KMS-11 (cell line): ENCODE measurements at regions not wholly inside any gene's neighbourhood (a gene's known extent, or its start where the extent isn't known, plus 50 kb on each side); places are given as distances from the start of the nearest gene placed in this dataset.

Source experiments
- H2AFZ ChIP-seq: fragments of 200-600 bp; sonication (generic); 2 replicates; pipeline ENCODE4 v1.6.1; 2016; ENCODE audit warnings: antibody characterized with exemption, mixed run types, low read depth
- H3K27ac ChIP-seq: fragments of 200-600 bp; sonication (generic); 2 replicates; pipeline ENCODE4 v1.6.1; 2016; ENCODE audit warnings: mild to moderate bottlenecking, mixed run types
- H3K27me3 ChIP-seq: fragments of 200-600 bp; sonication (generic); 2 replicates; pipeline ENCODE4 v1.6.1; 2017; ENCODE audit warnings: mild to moderate bottlenecking, low read depth, mixed run types, moderate library complexity; ENCODE audit not compliant: insufficient read depth
- H3K36me3 ChIP-seq: fragments of 200-600 bp; sonication (generic); 2 replicates; pipeline ENCODE4 v1.6.1; 2017; ENCODE audit warnings: mild to moderate bottlenecking, mixed run types; ENCODE audit not compliant: insufficient read depth
- H3K4me1 ChIP-seq: fragments of 200-600 bp; sonication (generic); 2 replicates; pipeline ENCODE4 v1.6.1; 2016; ENCODE audit warnings: mild to moderate bottlenecking, low read depth, mixed run types; ENCODE audit not compliant: poor library complexity, severe bottlenecking
- H3K4me2 ChIP-seq: fragments of 200-600 bp; sonication (generic); 2 replicates; pipeline ENCODE4 v1.7.0; 2016; ENCODE audit warnings: mild to moderate bottlenecking, mixed run types
- H3K4me3 ChIP-seq: fragments of 200-600 bp; sonication (generic); IDR thresholded peaks from 2 replicates; pipeline ENCODE4 v1.6.1; 2017; ENCODE audit warnings: low read depth, low read length, mixed read lengths; ENCODE audit not compliant: insufficient read depth
- H3K79me2 ChIP-seq: fragments of 200-600 bp; sonication (generic); 2 replicates; pipeline ENCODE4 v1.6.1; 2016; ENCODE audit warnings: low read depth, mixed run types; ENCODE audit not compliant: insufficient read depth
- H3K9ac ChIP-seq: fragments of 200-600 bp; sonication (generic); 2 replicates; pipeline ENCODE4 v1.6.1; 2016; ENCODE audit warnings: mild to moderate bottlenecking, mixed run types
- H4K20me1 ChIP-seq: fragments of 200-600 bp; sonication (generic); 2 replicates; pipeline ENCODE4 v1.6.1; 2016; ENCODE audit warnings: mild to moderate bottlenecking, mixed run types; ENCODE audit not compliant: insufficient read depth
- CTCF ChIP-seq: fragments of 200-600 bp; sonication (generic); conservative IDR thresholded peaks from 2 replicates; pipeline ENCODE4 v1.6.1; 2017; ENCODE audit warnings: low read depth, mild to moderate bottlenecking, antibody characterized with exemption, low read length, moderate library complexity, mixed read lengths

- Histone ChIP-seq H3K36me3 (no peaks in the 10 kb centered on the region), H3K9ac (no peak overlapping the region), H3K4me1 (peaks cover 5% of the 10 kb centered on the region), H3K27ac (no peak overlapping the region), H3K79me2 (no peaks in the 10 kb centered on the region), H3K4me3 (no peak overlapping the region), H3K27me3 (no peaks in the 10 kb centered on the region), H3K4me2 (no peak overlapping the region), H2AFZ (no peak overlapping the region), H4K20me1 (no peaks in the 10 kb centered on the region)
- TF ChIP-seq CTCF = no peak
These were observed 57.3 kb upstream of the UBL3 start for GRCh38 chr13:29907670-29908069.

GRCh38 chr13:29906432-29907011, 56.1 kb upstream of the UBL3 start:
- H3K4me2 ChIP-seq = no peak overlapping the region
- H4K20me1 ChIP-seq = no peaks in the 10 kb centered on the region
- H3K9ac ChIP-seq = no peak overlapping the region
- H3K27ac ChIP-seq = no peak overlapping the region
- H3K36me3 ChIP-seq = no peaks in the 10 kb centered on the region
- no peak overlapping the region for H3K4me3 ChIP-seq
- no peaks in the 10 kb centered on the region for H3K27me3 ChIP-seq
- TF ChIP-seq CTCF = no peak
- H3K79me2 ChIP-seq = no peaks in the 10 kb centered on the region
- H2AFZ ChIP-seq = no peak overlapping the region
- H3K4me1 ChIP-seq = peaks cover 16% of the 10 kb centered on the region

GRCh38 chr13:29905845-29906244, 55.4 kb upstream of the UBL3 start:
- H3K9ac ChIP-seq = no peak overlapping the region
- H3K27me3 ChIP-seq = no peaks in the 10 kb centered on the region
- H3K79me2 ChIP-seq = no peaks in the 10 kb centered on the region
- H3K4me1 ChIP-seq = peaks cover 19% of the 10 kb centered on the region
- no peaks in the 10 kb centered on the region for H4K20me1 ChIP-seq
- H3K4me3 ChIP-seq = no peak overlapping the region
- H3K36me3 ChIP-seq = no peaks in the 10 kb centered on the region
- no peak overlapping the region for H3K4me2 ChIP-seq
- no peak overlapping the region for H3K27ac ChIP-seq
- H2AFZ ChIP-seq = no peak overlapping the region
- no peak for TF ChIP-seq CTCF

- no peak for TF ChIP-seq CTCF
- Histone ChIP-seq H3K27ac (no peak overlapping the region), H3K4me1 (peaks cover 19% of the 10 kb centered on the region), H3K9ac (no peak overlapping the region), H3K79me2 (no peaks in the 10 kb centered on the region), H3K4me2 (no peak overlapping the region), H3K27me3 (no peaks in the 10 kb centered on the region), H3K4me3 (no peak overlapping the region), H4K20me1 (no peaks in the 10 kb centered on the region), H3K36me3 (no peaks in the 10 kb centered on the region), H2AFZ (no peak overlapping the region)
These were observed 53.6 kb upstream of the UBL3 start for GRCh38 chr13:29903996-29904395.
